ENCODE measurements at regions not wholly inside any gene's neighbourhood (a gene's known extent, or its start where the extent isn't known, plus 50 kb on each side); places are given as distances from the start of the nearest gene placed in this dataset.
"Not testable (repeated sequence)": the region's sequence is repeated elsewhere in the genome, so short reads cannot be mapped to it uniquely, and the experiment has no call there.

GRCh38 chr4:187390646-187391045 lies 604.9 kb upstream of the ZFP42 start:
- H3K4me3 ChIP-seq (ENCODE audit: low read depth, low read length) = no peak overlapping the region
- no peak for DNase-seq (ENCODE audit: low read depth)
- TF ChIP-seq CTCF (IDR thresholded peaks at IDR 0.05; ENCODE audit: low read depth, low read length, missing control alignments) = no peak

GRCh38 chr4:187393531-187394344 lies 601.8 kb upstream of the ZFP42 start:
- TF ChIP-seq CTCF (IDR thresholded peaks at IDR 0.05; ENCODE audit: low read depth, low read length, missing control alignments) = no peak
- no peak overlapping the region for H3K4me3 ChIP-seq (ENCODE audit: low read depth, low read length)
- no peak for DNase-seq (ENCODE audit: low read depth)

GRCh38 chr4:187396106-187396505 lies 599.5 kb upstream of the ZFP42 start:
- DNase-seq (ENCODE audit: low read depth) = no peak
- TF ChIP-seq CTCF (IDR thresholded peaks at IDR 0.05; ENCODE audit: low read depth, low read length, missing control alignments) = no peak
- no peak overlapping the region for H3K4me3 ChIP-seq (ENCODE audit: low read depth, low read length)

GRCh38 chr4:187408447-187408846 lies 587.1 kb upstream of the ZFP42 start:
- not testable (repeated sequence) for DNase-seq (ENCODE audit: low read depth); H3K4me3 ChIP-seq (ENCODE audit: low read depth, low read length)

- no peak for TF ChIP-seq CTCF (IDR thresholded peaks at IDR 0.05; ENCODE audit: low read depth, low read length, missing control alignments)
- no peak overlapping the region for H3K4me3 ChIP-seq (ENCODE audit: low read depth, low read length)
- DNase-seq (ENCODE audit: low read depth) = no peak
Measured at GRCh38 chr4:187413564-187414358, 581.8 kb upstream of the ZFP42 start.

- no peak overlapping the region for H3K4me3 ChIP-seq (ENCODE audit: low read depth, low read length)
- no peak for TF ChIP-seq CTCF (IDR thresholded peaks at IDR 0.05; ENCODE audit: low read depth, low read length, missing control alignments)
- no peak for DNase-seq (ENCODE audit: low read depth)
Measured at GRCh38 chr4:187414716-187415115, 580.9 kb upstream of the ZFP42 start.

- no peak overlapping the region for H3K4me3 ChIP-seq (ENCODE audit: low read depth, low read length)
- TF ChIP-seq CTCF (IDR thresholded peaks at IDR 0.05; ENCODE audit: low read depth, low read length, missing control alignments) = no peak
- no peak for DNase-seq (ENCODE audit: low read depth)
Measured at GRCh38 chr4:187415231-187415630, 580.3 kb upstream of the ZFP42 start.
